ENCODE measurements at regions not wholly inside any gene's neighbourhood (a gene's known extent, or its start where the extent isn't known, plus 50 kb on each side); places are given as distances from the start of the nearest gene placed in this dataset.

- Mint-ChIP-seq H3K27me3 (peaks cover 4% of the 10 kb centered on the region), H3K9me3 (peaks cover 4% of the 10 kb centered on the region), H3K4me3 (no peak overlapping the region), H3K36me3 (ENCODE audit: low read depth) (no peaks in the 10 kb centered on the region), H3K27ac (no peak overlapping the region), H3K4me1 (ENCODE audit: low read depth) (no peaks in the 10 kb centered on the region)
Measured at GRCh38 chr6:21381331-21381963, 212.1 kb upstream of the SOX4 start.

- H3K27me3 Mint-ChIP-seq, result peaks cover 4% of the 10 kb centered on the region
- H3K4me1 Mint-ChIP-seq (ENCODE audit: low read depth), result no peaks in the 10 kb centered on the region
- H3K27ac Mint-ChIP-seq, result no peak overlapping the region
- no peaks in the 10 kb centered on the region for H3K36me3 Mint-ChIP-seq (ENCODE audit: low read depth)
- H3K4me3 Mint-ChIP-seq, result no peak overlapping the region
- peaks cover 4% of the 10 kb centered on the region for H3K9me3 Mint-ChIP-seq
Measured at GRCh38 chr6:21382821-21383449, 210.6 kb upstream of the SOX4 start.

GRCh38 chr6:21383450-21384085, 210.0 kb upstream of the SOX4 start:
- peaks cover 4% of the 10 kb centered on the region for H3K27me3 Mint-ChIP-seq
- H3K27ac Mint-ChIP-seq, result no peak overlapping the region
- no peaks in the 10 kb centered on the region for H3K4me1 Mint-ChIP-seq (ENCODE audit: low read depth)
- H3K9me3 Mint-ChIP-seq, result peaks cover 4% of the 10 kb centered on the region
- H3K4me3 Mint-ChIP-seq, result no peak overlapping the region
- no peaks in the 10 kb centered on the region for H3K36me3 Mint-ChIP-seq (ENCODE audit: low read depth)

GRCh38 chr6:21384216-21384615, 209.3 kb upstream of the SOX4 start:
- Mint-ChIP-seq H3K36me3 (ENCODE audit: low read depth) (no peaks in the 10 kb centered on the region), H3K27me3 (peaks cover 4% of the 10 kb centered on the region), H3K4me3 (no peak overlapping the region), H3K27ac (no peak overlapping the region), H3K4me1 (ENCODE audit: low read depth) (no peaks in the 10 kb centered on the region), H3K9me3 (peaks cover 4% of the 10 kb centered on the region)

GRCh38 chr6:21386744-21387143, 206.8 kb upstream of the SOX4 start:
- Mint-ChIP-seq H3K4me3 (no peak overlapping the region), H3K4me1 (ENCODE audit: low read depth) (no peaks in the 10 kb centered on the region), H3K36me3 (ENCODE audit: low read depth) (no peaks in the 10 kb centered on the region), H3K27me3 (peaks cover 4% of the 10 kb centered on the region), H3K27ac (no peak overlapping the region), H3K9me3 (peaks cover 4% of the 10 kb centered on the region)

GRCh38 chr6:21390532-21391213, 202.9 kb upstream of the SOX4 start:
- Mint-ChIP-seq H3K4me1 (ENCODE audit: low read depth) (no peaks in the 10 kb centered on the region), H3K9me3 (peaks cover under 1% of the 10 kb centered on the region), H3K27ac (no peak overlapping the region), H3K36me3 (ENCODE audit: low read depth) (no peaks in the 10 kb centered on the region), H3K27me3 (peaks cover under 1% of the 10 kb centered on the region), H3K4me3 (no peak overlapping the region)

GRCh38 chr6:21392177-21392576, 201.4 kb upstream of the SOX4 start:
- Mint-ChIP-seq H3K4me3 (no peak overlapping the region), H3K27me3 (no peaks in the 10 kb centered on the region), H3K36me3 (ENCODE audit: low read depth) (no peaks in the 10 kb centered on the region), H3K27ac (no peak overlapping the region), H3K4me1 (ENCODE audit: low read depth) (no peaks in the 10 kb centered on the region), H3K9me3 (no peaks in the 10 kb centered on the region)

GRCh38 chr6:21393441-21394165, 199.9 kb upstream of the SOX4 start:
- Mint-ChIP-seq H3K36me3 (ENCODE audit: low read depth) (no peaks in the 10 kb centered on the region), H3K4me3 (no peak overlapping the region), H3K27ac (no peak overlapping the region), H3K9me3 (no peaks in the 10 kb centered on the region), H3K4me1 (ENCODE audit: low read depth) (no peaks in the 10 kb centered on the region), H3K27me3 (peaks cover 3% of the 10 kb centered on the region)

GRCh38 chr6:21395121-21395520, 198.4 kb upstream of the SOX4 start:
- H3K4me1 Mint-ChIP-seq (ENCODE audit: low read depth), result no peaks in the 10 kb centered on the region
- H3K36me3 Mint-ChIP-seq (ENCODE audit: low read depth), result no peaks in the 10 kb centered on the region
- H3K9me3 Mint-ChIP-seq, result no peaks in the 10 kb centered on the region
- no peak overlapping the region for H3K27ac Mint-ChIP-seq
- peaks cover 4% of the 10 kb centered on the region for H3K27me3 Mint-ChIP-seq
- no peak overlapping the region for H3K4me3 Mint-ChIP-seq

- Mint-ChIP-seq H3K27me3 (peaks cover 4% of the 10 kb centered on the region), H3K4me3 (no peak overlapping the region), H3K9me3 (no peaks in the 10 kb centered on the region), H3K27ac (no peak overlapping the region), H3K36me3 (ENCODE audit: low read depth) (no peaks in the 10 kb centered on the region), H3K4me1 (ENCODE audit: low read depth) (no peaks in the 10 kb centered on the region)
Measured at GRCh38 chr6:21396313-21396712, 197.2 kb upstream of the SOX4 start.

- Mint-ChIP-seq H3K36me3 (ENCODE audit: low read depth) (no peaks in the 10 kb centered on the region), H3K9me3 (no peaks in the 10 kb centered on the region), H3K27ac (no peak overlapping the region)
Measured at GRCh38 chr6:21398741-21399325, 194.7 kb upstream of the SOX4 start.

GRCh38 chr6:21402368-21402767, 191.2 kb upstream of the SOX4 start:
- Mint-ChIP-seq H3K4me1 (ENCODE audit: low read depth) (no peaks in the 10 kb centered on the region), H3K4me3 (no peak overlapping the region), H3K27me3 (peaks cover 13% of the 10 kb centered on the region), H3K27ac (no peak overlapping the region), H3K36me3 (ENCODE audit: low read depth) (no peaks in the 10 kb centered on the region), H3K9me3 (peaks cover 3% of the 10 kb centered on the region)

More at GRCh38 chr6:21398741-21399325, 194.7 kb upstream of the SOX4 start:
- Mint-ChIP-seq H3K27me3 (peaks cover 4% of the 10 kb centered on the region), H3K4me1 (ENCODE audit: low read depth) (no peaks in the 10 kb centered on the region), H3K4me3 (no peak overlapping the region)

GRCh38 chr6:21404577-21404976, 189.0 kb upstream of the SOX4 start:
- no peaks in the 10 kb centered on the region for H3K4me1 Mint-ChIP-seq (ENCODE audit: low read depth)
- H3K9me3 Mint-ChIP-seq, result peaks cover 8% of the 10 kb centered on the region
- H3K27ac Mint-ChIP-seq, result no peak overlapping the region
- peaks cover 9% of the 10 kb centered on the region for H3K27me3 Mint-ChIP-seq
- H3K36me3 Mint-ChIP-seq (ENCODE audit: low read depth), result no peaks in the 10 kb centered on the region
- H3K4me3 Mint-ChIP-seq, result no peak overlapping the region

GRCh38 chr6:21406316-21406715, 187.2 kb upstream of the SOX4 start:
- Mint-ChIP-seq H3K4me3 (no peak overlapping the region), H3K27me3 (peaks cover 9% of the 10 kb centered on the region), H3K27ac (no peak overlapping the region), H3K36me3 (ENCODE audit: low read depth) (no peaks in the 10 kb centered on the region), H3K4me1 (ENCODE audit: low read depth) (no peaks in the 10 kb centered on the region), H3K9me3 (peaks cover 8% of the 10 kb centered on the region)
